GM12872 (cell line): ENCODE measurements at regions not wholly inside any gene's neighbourhood (a gene's known extent, or its start where the extent isn't known, plus 50 kb on each side); places are given as distances from the start of the nearest gene placed in this dataset.

Experiments used
- CTCF ChIP-seq: IDR thresholded peaks from 3 replicates; pipeline ENCODE4 v1.5.1; 2011; ENCODE audit warnings: low read depth, mild to moderate bottlenecking, low read length, moderate library complexity; ENCODE audit not compliant: insufficient read depth

- TF ChIP-seq CTCF: no peak
Measured at GRCh38 chr3:177574222-177574856, 377.1 kb upstream of the TBL1XR1 start.

GRCh38 chr3:177576746-177577145 lies 379.5 kb upstream of the TBL1XR1 start:
- no peak for TF ChIP-seq CTCF

GRCh38 chr3:177578488-177578887 lies 381.2 kb upstream of the TBL1XR1 start:
- TF ChIP-seq CTCF: no peak

GRCh38 chr3:177579419-177579818 lies 382.1 kb upstream of the TBL1XR1 start:
- no peak for TF ChIP-seq CTCF

- no peak for TF ChIP-seq CTCF
Measured at GRCh38 chr3:177580437-177580836, 383.2 kb upstream of the TBL1XR1 start.

- TF ChIP-seq CTCF: no peak
Measured at GRCh38 chr3:177585271-177585670, 388.0 kb upstream of the TBL1XR1 start.

- TF ChIP-seq CTCF: no peak
Measured at GRCh38 chr3:177589041-177589650, 391.9 kb upstream of the TBL1XR1 start.
